WTC11 (cell line): ENCODE measurements at regions not wholly inside any gene's neighbourhood (a gene's known extent, or its start where the extent isn't known, plus 50 kb on each side); places are given as distances from the start of the nearest gene placed in this dataset.

Source experiments
- ATAC-seq: fragments of 200-7000 bp; cut with Tn5 transposase; 2 replicates; pipeline ENCODE4 v1.10.0; 2021; ENCODE audit warnings: mild to moderate bottlenecking, moderate library complexity
- CTCF ChIA-PET: fragments of 300-600 bp; sonication (Branson Sonifier 250); formaldehyde crosslinking; loops from one replicate; lab custom pipeline; 2021; ENCODE audit warnings: antibody characterized with exemption; lab: Charles Lee
- POLR2A ChIA-PET: fragments of 350-600 bp; sonication (Branson Sonifier 250); formaldehyde crosslinking; loops from one replicate; lab custom pipeline; 2021; ENCODE audit warnings: antibody characterized with exemption; lab: Charles Lee
- DNase-seq: peaks from one replicate; pipeline ENCODE4 v3.0.0; 2021; ENCODE audit warnings: low spot score
- H3K27ac Mint-ChIP-seq: 2 replicates; pipeline ENCODE4 v1.8.0; 2021; ENCODE audit warnings: mixed read lengths
- H3K27me3 Mint-ChIP-seq: 2 replicates; pipeline ENCODE4 v1.8.0; 2021; ENCODE audit warnings: low read depth, mild to moderate bottlenecking, moderate library complexity, mixed read lengths
- H3K36me3 Mint-ChIP-seq: 2 replicates; pipeline ENCODE4 v1.8.0; 2021; ENCODE audit warnings: mixed read lengths
- H3K4me1 Mint-ChIP-seq: 2 replicates; pipeline ENCODE4 v1.8.0; 2022; ENCODE audit warnings: mixed read lengths
- H3K4me3 Mint-ChIP-seq: 2 replicates; pipeline ENCODE4 v1.8.0; 2021; ENCODE audit warnings: mild to moderate bottlenecking, moderate library complexity, mixed read lengths
- H3K9me3 Mint-ChIP-seq: 2 replicates; pipeline ENCODE4 v1.8.0; 2021; ENCODE audit warnings: mixed read lengths
- AR ChIP-seq: fragments of 250-450 bp; sonication (Bioruptor Pico); IDR thresholded peaks from 2 replicates; pipeline ENCODE4 v1.9.0; 2021; ENCODE audit warnings: mild to moderate bottlenecking
- ATF6 ChIP-seq: sonication (generic); formaldehyde crosslinking; IDR thresholded peaks from 2 replicates; pipeline ENCODE4 v1.8.1; 2023; ENCODE audit warnings: mild to moderate bottlenecking, missing genetic modification reagents
- CTCF ChIP-seq: fragments of 200-600 bp; IDR thresholded peaks from 2 replicates; pipeline ENCODE4 v1.8.0; 2022; ENCODE audit warnings: antibody characterized with exemption
- ETV6 ChIP-seq: sonication (generic); formaldehyde crosslinking; IDR thresholded peaks from 2 replicates; pipeline ENCODE4 v1.8.1; 2022; ENCODE audit warnings: mild to moderate bottlenecking, missing genetic modification reagents
- GRHL2 ChIP-seq: fragments of 250-450 bp; sonication (Bioruptor Pico); IDR thresholded peaks from 2 replicates; pipeline ENCODE4 v1.8.0; 2022; ENCODE audit warnings: mild to moderate bottlenecking, moderate library complexity; ENCODE audit not compliant: insufficient replicate concordance, severe bottlenecking
- GTF2I ChIP-seq: fragments of 250-450 bp; sonication (Bioruptor Pico); conservative IDR thresholded peaks from 2 replicates; pipeline ENCODE4 v1.4.0; 2021; ENCODE audit warnings: mild to moderate bottlenecking
- MLX ChIP-seq: sonication (generic); formaldehyde crosslinking; IDR thresholded peaks from 2 replicates; pipeline ENCODE4 v1.8.1; 2023; ENCODE audit warnings: mild to moderate bottlenecking, missing genetic modification reagents, moderate library complexity
- MYBL2 ChIP-seq: sonication (generic); formaldehyde crosslinking; IDR thresholded peaks from 2 replicates; pipeline ENCODE4 v1.8.1; 2023; ENCODE audit warnings: mild to moderate bottlenecking, moderate library complexity, missing genetic modification reagents
- NFYB ChIP-seq: sonication (generic); formaldehyde crosslinking; conservative IDR thresholded peaks from 2 replicates; pipeline ENCODE4 v1.8.0; 2022; ENCODE audit warnings: low read depth, missing genetic modification reagents
- PREB ChIP-seq: sonication (generic); formaldehyde crosslinking; IDR thresholded peaks from 2 replicates; pipeline ENCODE4 v1.8.1; 2022; ENCODE audit warnings: mild to moderate bottlenecking, missing genetic modification reagents, moderate library complexity, borderline replicate concordance
- PRRX2 ChIP-seq: fragments of 250-450 bp; sonication (Bioruptor Pico); IDR thresholded peaks from 2 replicates; pipeline ENCODE4 v1.8.0; 2021; ENCODE audit warnings: mild to moderate bottlenecking
- USF1 ChIP-seq: sonication (generic); formaldehyde crosslinking; IDR thresholded peaks from 2 replicates; pipeline ENCODE4 v1.8.0; 2022; ENCODE audit warnings: mild to moderate bottlenecking, missing genetic modification reagents
- ZBTB43 ChIP-seq: sonication (generic); formaldehyde crosslinking; IDR thresholded peaks from 2 replicates; pipeline ENCODE4 v1.8.1; 2023; ENCODE audit warnings: mild to moderate bottlenecking, missing genetic modification reagents
- ZMAT4 ChIP-seq: fragments of 250-450 bp; sonication (Bioruptor Pico); IDR thresholded peaks from 2 replicates; pipeline ENCODE4 v1.9.0; 2021; ENCODE audit warnings: mild to moderate bottlenecking
- ZNF232 ChIP-seq: sonication (generic); formaldehyde crosslinking; IDR thresholded peaks from 2 replicates; pipeline ENCODE4 v1.8.0; 2022; ENCODE audit warnings: mild to moderate bottlenecking, missing genetic modification reagents
- ZNF263 ChIP-seq: sonication (generic); formaldehyde crosslinking; IDR thresholded peaks from 2 replicates; pipeline ENCODE4 v1.8.1; 2022; ENCODE audit warnings: low read depth, mild to moderate bottlenecking, moderate library complexity, missing genetic modification reagents
- ZNF425 ChIP-seq: fragments of 250-450 bp; sonication (Bioruptor Pico); conservative IDR thresholded peaks from 2 replicates; pipeline ENCODE4 v1.9.0; 2021; ENCODE audit warnings: mild to moderate bottlenecking
- ZNF671 ChIP-seq: fragments of 250-450 bp; sonication (Bioruptor Pico); IDR thresholded peaks from 2 replicates; pipeline ENCODE4 v1.8.0; 2021; ENCODE audit warnings: mild to moderate bottlenecking

GRCh38 chr12:124195567-124195942, 99.3 kb upstream of the RFLNA start:
- H3K9me3 Mint-ChIP-seq, result peaks cover 29% of the 10 kb centered on the region
- DNase-seq (no peak), ATAC-seq (no peak)
- TF ChIP-seq PRRX2 (CRISPR knock-in tag) (no peak), ZNF232 (no peak), ZNF263 (CRISPR knock-in tag) (no peak), NFYB (no peak), GRHL2 (CRISPR knock-in tag) (no peak), MYBL2 (CRISPR knock-in tag) (no peak), GTF2I (CRISPR knock-in tag) (no peak), PREB (CRISPR knock-in tag) (no peak), USF1 (no peak), ZMAT4 (CRISPR knock-in tag) (no peak), CTCF (no peak), ATF6 (CRISPR knock-in tag) (no peak), ZBTB43 (CRISPR knock-in tag) (no peak), ZNF425 (CRISPR knock-in tag) (no peak), ETV6 (CRISPR knock-in tag) (no peak)
- no peak overlapping the region for H3K27ac Mint-ChIP-seq
- ChIA-PET CTCF (no interaction called here), POLR2A (no interaction called here)
- H3K27me3 Mint-ChIP-seq, result no peaks in the 10 kb centered on the region; the same call in 1 of the 2 replicates
- peaks cover 17% of the 10 kb centered on the region for H3K36me3 Mint-ChIP-seq
- peaks cover 10% of the 10 kb centered on the region for H3K4me1 Mint-ChIP-seq
- no peak overlapping the region for H3K4me3 Mint-ChIP-seq

GRCh38 chr12:124196236-124196635, 98.7 kb upstream of the RFLNA start:
- POLR2A ChIA-PET, result no interaction called here
- TF ChIP-seq ZNF671 (CRISPR knock-in tag), result no peak
- no peak for TF ChIP-seq AR (CRISPR knock-in tag)
- no peak for TF ChIP-seq ZNF425 (CRISPR knock-in tag)
- TF ChIP-seq GTF2I (CRISPR knock-in tag), result no peak
- TF ChIP-seq MLX (CRISPR knock-in tag), result no peak
- TF ChIP-seq, all 79 proteins: peak for 0
- no peaks in the 10 kb centered on the region; the same call in 1 of the 2 replicates for H3K27me3 Mint-ChIP-seq
- peaks cover 10% of the 10 kb centered on the region for H3K4me1 Mint-ChIP-seq
- DNase-seq, result no peak
- CTCF ChIA-PET, result no interaction called here
- no peak overlapping the region for H3K27ac Mint-ChIP-seq
- peaks cover 36% of the 10 kb centered on the region for H3K9me3 Mint-ChIP-seq
- ATAC-seq, result no peak
- H3K4me3 Mint-ChIP-seq, result no peak overlapping the region
- H3K36me3 Mint-ChIP-seq, result peaks cover 24% of the 10 kb centered on the region
